ENCODE measurements at regions not wholly inside any gene's neighbourhood (a gene's known extent, or its start where the extent isn't known, plus 50 kb on each side); places are given as distances from the start of the nearest gene placed in this dataset.

GRCh38 chr10:113350311-113351040 lies 202.4 kb upstream of the HABP2 start:
- no peak for TF ChIP-seq CTCF (IDR thresholded peaks at IDR 0.05; ENCODE audit: insufficient read depth, low read depth, low read length)
- DNase-seq (ENCODE audit: low read depth) = no peak
- H3K4me3 ChIP-seq (ENCODE audit: low read depth, low read length) = no peak overlapping the region

- H3K4me3 ChIP-seq (ENCODE audit: low read depth, low read length) = no peak overlapping the region
- DNase-seq (ENCODE audit: low read depth) = no peak
- no peak for TF ChIP-seq CTCF (IDR thresholded peaks at IDR 0.05; ENCODE audit: insufficient read depth, low read depth, low read length)
Observed at GRCh38 chr10:113354711-113355110, 198.1 kb upstream of the HABP2 start.

- DNase-seq (ENCODE audit: low read depth) = peak; percentile 15
- H3K4me3 ChIP-seq (ENCODE audit: low read depth, low read length) = no peak overlapping the region
- no peak for TF ChIP-seq CTCF (IDR thresholded peaks at IDR 0.05; ENCODE audit: insufficient read depth, low read depth, low read length)
Observed at GRCh38 chr10:113356794-113357680, 195.8 kb upstream of the HABP2 start.

GRCh38 chr10:113357681-113358300 lies 195.1 kb upstream of the HABP2 start:
- DNase-seq (ENCODE audit: low read depth) = no peak
- no peak overlapping the region for H3K4me3 ChIP-seq (ENCODE audit: low read depth, low read length)
- TF ChIP-seq CTCF (IDR thresholded peaks at IDR 0.05; ENCODE audit: insufficient read depth, low read depth, low read length) = no peak

- no peak for DNase-seq (ENCODE audit: low read depth)
- no peak overlapping the region for H3K4me3 ChIP-seq (ENCODE audit: low read depth, low read length)
- TF ChIP-seq CTCF (IDR thresholded peaks at IDR 0.05; ENCODE audit: insufficient read depth, low read depth, low read length) = no peak
Observed at GRCh38 chr10:113359655-113360054, 193.2 kb upstream of the HABP2 start.

- no peak overlapping the region for H3K4me3 ChIP-seq (ENCODE audit: low read depth, low read length)
- TF ChIP-seq CTCF (IDR thresholded peaks at IDR 0.05; ENCODE audit: insufficient read depth, low read depth, low read length) = no peak
- DNase-seq (ENCODE audit: low read depth) = no peak
Observed at GRCh38 chr10:113360870-113361269, 192.0 kb upstream of the HABP2 start.

Data from fibroblast of villous mesenchyme (primary cell).